Activated CD4-positive, alpha-beta T cell treated with anti-CD3 and anti-CD28 coated beads for 24 hours (primary cell): ENCODE measurements at regions not wholly inside any gene's neighbourhood (a gene's known extent, or its start where the extent isn't known, plus 50 kb on each side); places are given as distances from the start of the nearest gene placed in this dataset.
A peak's percentile ranks its signal among the peaks of the same experiment; 100 is the strongest.
"Not testable (repeated sequence)": the region's sequence is repeated elsewhere in the genome, so short reads cannot be mapped to it uniquely, and the experiment has no call there.

Experiments
- DNase-seq, 2 donors: peaks; one replicate each; pipeline ENCODE4 v3.0.0-alpha.2; 2020; ENCODE audit warnings: low read depth in 2 of 2

DNA sequence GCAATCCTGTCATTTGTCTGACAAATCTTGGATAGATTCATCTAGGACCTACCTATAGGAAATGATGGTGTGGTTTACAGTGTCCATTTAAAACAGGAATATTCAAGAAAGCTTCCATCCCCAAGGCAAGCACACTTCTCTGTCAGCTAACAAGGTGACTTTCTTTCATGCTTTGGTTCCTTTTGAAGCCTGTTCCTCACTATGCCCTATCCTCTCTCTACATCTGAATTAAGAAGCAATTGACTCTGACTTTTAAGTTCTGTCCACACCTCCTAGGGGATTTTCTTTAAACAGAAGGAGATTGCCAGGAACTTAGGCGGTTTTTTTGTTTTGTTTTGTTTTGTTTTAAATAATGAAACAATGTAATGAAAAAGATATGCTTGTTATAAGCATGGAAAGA is 1181.4 kb upstream of the TENM3 start:
- DNase-seq, result no peak

DNA sequence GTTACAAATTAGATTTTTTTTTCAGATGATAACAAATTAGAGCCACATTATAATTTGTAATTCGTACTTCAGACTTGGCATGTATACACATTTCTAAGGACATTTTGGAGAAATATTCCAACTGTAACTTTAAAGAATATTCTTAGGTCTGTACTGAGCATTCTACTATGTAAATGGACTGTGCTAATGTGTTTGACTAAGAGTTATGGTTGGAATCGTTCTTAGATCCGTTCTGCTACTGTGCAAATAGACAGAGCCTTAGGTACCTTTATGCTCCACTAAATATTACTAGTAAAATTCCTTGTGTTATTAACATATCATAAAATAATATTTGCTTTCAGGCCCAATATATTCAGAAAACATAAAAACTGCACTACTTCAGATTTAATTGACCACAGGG is 1180.0 kb upstream of the TENM3 start:
- no peak for DNase-seq

DNA sequence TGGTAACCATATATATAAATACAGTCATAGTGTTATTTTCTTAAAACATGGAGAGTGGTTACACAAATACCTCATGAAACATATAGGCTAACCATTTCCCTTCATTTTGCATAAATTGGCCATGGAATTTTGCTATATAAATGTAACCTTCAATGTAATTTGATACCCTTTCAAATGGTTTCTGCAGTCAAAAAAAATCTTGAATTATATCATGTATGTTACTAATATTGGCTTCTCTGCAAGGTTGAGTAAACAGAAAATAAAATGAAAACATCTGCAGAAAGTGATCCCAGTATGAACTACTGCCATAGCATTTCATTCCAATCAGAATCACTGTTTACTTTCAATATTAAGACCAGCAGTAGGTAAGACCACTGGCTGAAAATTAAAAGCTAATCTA is 1165.9 kb upstream of the TENM3 start:
- no peak for DNase-seq

DNA sequence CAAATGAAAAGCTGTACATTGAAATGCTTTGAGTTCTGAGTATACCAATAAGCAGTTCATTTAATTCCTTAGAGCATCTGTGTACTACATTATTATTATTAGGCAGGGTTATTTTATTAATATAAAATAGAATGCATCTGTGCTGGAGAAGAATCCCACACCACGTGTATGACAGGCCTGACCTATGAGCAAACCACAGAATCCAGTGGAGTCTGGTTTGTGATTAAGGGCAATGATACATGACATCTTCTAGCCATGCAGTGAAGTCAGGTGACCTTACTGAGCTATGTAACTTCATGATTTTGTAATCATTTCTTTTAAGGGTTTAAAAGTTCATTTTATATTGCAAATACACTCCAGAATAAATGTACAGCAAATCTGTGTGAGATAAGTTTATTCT is 1165.0 kb upstream of the TENM3 start:
- DNase-seq, result no peak

DNA sequence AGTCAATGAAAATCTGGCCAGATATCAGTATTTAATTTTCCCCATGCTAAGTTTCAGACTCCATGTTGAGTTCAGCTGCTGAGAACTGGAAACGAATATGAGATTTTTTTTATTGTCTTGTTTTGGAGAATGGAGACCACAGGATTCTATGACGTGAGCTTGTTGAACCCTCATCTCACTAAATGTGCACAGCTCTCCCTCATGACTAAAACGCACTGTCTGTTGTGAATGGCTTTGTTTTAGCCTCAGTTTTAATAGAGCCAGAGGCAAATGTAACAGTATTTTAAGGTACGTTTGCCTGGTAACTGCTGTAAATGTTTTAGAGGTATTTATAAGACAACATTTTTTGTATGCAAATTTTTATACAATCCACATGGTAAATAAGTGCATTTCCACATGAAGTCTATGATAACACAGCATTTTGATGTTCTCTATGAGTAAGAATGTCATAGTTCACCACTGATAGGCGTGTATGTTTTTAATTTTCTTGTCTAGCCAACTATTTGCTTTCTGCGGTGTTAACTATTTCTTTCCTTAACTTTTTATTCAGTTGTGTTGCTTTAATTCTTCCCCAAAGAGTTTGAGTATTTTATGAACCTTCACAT is 1159.3 kb upstream of the TENM3 start:
- no peak for DNase-seq

DNA sequence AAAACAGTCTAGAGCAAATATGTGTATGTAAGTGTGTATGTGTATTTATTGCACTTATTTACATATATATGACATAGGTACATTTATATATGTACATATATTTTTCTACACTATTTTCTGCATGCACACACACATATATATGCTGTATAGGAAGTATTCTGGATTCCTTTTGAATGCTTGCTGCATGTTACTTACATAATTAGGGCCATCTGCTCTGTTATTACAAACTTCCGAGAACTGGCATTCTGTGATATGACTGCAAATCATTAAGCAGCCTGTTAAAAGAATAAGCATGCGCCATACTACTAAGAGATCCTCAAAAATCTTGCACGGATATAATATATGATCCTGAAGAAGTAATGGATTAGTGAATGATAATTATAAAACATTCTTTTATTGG is 1157.6 kb upstream of the TENM3 start:
- DNase-seq, result no peak

DNA sequence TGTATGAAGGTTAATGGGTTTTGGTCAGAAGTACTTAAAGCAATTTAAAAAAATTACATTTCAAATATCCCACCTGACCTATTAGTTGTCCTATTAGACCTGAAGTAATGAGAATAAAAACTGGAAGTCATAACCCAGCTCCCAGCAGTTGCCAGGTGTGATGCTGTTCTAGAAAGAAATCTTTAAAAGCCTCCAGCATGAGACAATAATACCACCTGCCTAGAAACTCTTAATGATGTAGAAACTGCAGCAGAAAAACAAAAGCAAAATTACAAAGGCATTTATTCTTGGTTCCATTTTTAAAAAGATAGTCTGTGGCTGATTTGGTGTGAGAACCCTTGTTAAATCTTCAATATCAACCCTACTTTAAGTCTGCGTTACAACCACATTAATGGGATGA is 1137.7 kb upstream of the TENM3 start:
- no peak for DNase-seq

DNA sequence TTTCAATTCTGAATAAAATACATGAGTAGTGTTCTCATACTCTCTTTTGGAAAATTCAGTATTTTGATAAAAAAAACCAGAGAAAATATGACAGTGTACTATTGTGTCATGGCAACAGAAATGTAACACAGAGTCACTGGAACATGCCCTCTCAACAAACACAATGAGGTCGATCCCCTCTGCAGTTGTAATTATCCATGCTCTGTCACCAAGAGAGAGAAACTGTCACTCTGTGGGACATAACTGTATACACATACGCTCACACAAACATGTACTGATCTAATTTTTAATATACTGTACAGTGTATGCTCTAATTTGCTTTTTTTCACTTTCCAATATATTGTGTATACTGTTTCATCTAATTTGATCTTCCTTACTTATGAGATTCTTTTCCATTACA is 1136.8 kb upstream of the TENM3 start:
- DNase-seq, result no peak

DNA sequence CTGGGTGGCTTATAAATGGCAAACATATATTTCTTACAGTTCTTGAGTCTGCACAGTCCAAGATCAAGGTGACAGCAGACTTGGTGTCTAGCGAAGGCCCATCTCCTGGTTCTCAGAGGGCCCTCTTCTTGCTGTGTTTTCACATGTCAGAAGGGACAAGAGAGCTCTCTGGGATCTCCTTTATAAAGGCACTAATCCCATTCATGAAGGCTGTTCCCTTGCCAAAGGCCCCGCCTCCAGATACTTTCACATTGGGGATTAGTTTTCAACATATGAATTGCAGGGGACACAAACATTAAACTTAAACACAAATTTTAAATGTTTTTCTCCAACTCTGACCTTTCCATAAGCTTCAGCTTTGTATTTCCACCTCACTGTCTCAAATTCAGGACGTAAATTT is 1135.0 kb upstream of the TENM3 start:
- no peak for DNase-seq

DNA sequence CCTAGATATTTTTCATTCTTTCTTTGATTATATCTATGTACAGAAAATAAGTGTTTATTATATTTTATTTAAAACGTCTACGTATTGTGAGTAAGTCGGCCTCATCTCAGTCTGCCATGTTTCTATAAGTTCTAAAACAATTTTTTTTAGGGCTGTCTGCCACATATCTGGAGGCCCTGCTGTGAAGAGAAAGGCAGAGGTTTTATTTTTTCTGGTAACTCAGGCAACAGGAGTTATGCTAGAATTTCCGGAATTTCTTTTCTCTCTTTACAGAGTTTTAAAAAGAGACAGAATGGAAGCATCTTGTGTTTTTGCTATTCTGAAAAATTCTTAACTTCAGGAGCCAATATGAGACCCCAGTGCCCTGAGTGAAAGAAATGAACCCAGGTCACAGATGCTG is 1124.0 kb upstream of the TENM3 start:
- no peak for DNase-seq

DNA sequence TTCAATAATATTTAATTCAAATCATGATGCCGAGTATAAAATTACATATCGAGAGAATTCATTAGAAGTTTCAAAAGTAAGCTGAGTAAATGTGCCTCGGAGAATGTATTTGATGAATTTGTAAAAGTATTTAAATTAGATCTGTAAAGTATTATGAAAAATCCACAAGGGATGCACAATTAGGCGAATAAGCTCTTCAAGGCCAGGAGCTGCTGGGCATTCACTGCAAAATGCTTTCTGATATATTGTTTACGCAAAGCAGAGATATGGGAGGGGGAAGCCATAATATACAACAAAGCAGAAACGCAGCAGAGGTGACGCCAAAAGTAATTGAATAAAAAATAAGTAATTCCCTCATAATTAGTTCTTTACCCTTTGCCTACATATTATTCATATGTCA is 1121.5 kb upstream of the TENM3 start:
- DNase-seq, result no peak

DNA sequence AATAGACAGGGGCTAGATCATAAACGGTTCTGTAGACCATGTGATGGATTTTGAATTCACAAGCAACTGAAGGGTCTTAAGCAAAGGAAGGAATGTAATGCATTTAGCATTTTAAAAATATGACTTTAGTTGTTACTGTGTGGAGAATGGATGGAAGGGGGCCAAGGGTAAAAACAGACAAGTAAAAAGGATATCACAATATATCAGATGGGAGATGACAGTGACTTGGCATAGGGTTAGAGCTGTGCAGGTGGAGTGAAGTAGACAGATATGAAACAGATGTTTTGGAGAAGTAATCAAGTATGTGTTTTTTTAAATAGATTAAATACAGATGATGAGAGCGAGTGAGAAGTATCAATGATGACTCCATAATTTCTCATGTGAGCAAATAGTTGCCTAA is 1116.0 kb upstream of the TENM3 start:
- DNase-seq, result no peak

DNA sequence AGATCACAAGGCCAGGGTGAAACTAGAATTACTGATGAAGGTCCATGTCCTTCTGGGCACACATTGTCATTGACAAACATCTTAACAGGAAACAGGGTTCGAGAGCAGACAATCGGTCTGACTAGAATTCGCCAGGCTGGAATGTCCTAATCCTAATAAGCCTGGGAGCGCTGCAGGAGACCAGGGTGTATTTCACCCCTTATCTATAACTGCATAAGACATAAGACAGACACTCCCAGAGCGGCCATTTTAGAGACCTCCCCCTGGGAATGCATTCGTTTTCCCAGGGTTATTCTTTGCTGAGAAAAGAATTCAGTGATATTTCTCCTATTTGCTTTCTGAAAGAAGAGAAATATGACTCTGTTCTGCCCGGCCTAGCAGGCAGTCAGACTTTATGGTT is 1112.9 kb upstream of the TENM3 start:
- not testable (repeated sequence) for DNase-seq

DNA sequence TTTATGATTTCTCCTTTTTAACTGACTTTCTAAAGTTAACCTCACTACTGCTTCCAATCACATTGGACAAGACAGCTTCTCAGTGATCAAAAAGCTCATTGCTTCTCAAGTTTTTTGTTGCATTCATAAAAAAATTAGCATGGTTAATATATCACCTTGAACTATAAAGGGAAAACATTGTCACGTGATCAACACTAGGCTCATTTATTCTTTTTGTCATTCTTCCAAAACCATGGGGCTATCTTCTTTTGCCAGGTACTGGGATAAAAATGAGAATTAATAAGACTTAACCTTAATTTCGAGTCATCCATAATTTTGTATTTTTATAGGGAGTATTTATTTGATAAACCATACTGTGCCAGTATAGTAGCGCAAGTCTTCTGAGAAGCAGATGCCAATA is 1105.9 kb upstream of the TENM3 start:
- no peak for DNase-seq

DNA sequence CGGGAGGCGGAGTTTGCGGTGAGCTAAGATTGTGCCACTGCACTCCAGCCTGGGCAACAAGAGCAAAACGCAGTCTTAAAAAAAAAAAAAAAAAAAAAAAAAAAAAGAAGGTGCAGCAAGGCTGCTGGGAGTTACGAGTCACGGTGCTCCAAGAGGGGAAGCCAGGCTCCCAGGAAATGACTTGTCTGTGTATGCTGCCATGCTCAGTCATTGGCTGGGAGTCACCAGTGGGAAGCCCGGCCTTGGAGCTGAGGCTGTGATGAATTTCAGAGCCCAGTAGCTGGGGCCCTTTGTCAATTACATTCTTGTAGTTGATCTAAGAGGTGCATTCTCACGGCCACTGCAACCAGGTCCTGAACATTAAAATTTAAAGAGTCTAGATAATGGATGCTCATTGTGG is 1105.1 kb upstream of the TENM3 start:
- no peak for DNase-seq

DNA sequence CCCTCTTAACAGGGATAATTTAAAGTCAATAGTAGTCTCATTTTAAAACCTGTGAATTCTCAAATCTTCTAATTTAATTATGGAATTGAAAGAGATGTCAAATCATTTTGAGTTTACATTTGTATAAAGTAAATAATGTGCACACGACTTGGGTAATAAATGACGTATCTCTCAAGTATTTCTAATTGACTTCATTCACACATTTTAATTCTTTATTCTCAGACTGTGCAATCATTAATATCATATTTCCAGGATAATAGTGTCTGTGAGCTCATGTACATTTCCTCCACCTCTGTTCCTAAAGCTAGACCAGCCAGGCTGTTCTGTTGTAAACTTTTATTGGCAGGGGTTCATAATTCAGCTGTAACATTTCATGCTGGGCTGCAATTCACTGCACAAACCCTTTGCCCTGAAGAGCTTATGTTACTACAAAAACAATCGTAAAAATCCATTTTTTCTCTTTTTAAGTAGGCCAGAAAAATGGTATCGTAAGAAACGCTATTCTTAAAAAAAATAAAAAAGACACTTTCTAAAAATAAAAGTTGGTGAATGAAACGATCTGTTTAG is 1103.1 kb upstream of the TENM3 start:
- no peak for DNase-seq

DNA sequence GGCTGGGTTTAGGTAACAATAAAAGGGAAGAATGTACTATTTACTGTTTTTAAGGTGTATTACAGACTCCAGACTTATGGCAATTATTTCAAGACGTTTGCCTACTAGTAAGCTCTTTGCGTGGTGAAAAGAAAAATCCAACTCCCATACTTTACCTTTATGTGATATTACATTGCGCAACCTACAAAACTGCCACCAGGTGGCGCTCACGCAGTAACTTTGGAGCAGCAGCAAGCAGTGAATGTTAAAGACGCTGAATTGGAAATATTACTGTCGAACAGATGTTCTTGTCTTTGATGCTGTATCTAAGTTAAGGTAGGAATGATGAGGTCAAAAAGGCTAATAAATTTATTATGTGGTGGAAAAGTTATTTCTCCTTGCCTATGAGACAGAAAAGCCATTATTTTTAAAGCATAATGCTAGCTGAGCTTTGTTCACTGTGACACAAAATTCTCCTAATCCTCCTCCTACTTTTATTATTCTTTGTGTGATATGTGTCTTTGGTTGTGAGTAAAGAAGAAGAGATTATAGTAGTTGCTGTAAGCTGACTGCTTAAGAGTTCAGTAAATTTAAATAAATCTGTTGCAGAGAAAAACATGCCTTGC is 1099.8 kb upstream of the TENM3 start:
- DNase-seq, result peak; percentile 43 to 55

DNA sequence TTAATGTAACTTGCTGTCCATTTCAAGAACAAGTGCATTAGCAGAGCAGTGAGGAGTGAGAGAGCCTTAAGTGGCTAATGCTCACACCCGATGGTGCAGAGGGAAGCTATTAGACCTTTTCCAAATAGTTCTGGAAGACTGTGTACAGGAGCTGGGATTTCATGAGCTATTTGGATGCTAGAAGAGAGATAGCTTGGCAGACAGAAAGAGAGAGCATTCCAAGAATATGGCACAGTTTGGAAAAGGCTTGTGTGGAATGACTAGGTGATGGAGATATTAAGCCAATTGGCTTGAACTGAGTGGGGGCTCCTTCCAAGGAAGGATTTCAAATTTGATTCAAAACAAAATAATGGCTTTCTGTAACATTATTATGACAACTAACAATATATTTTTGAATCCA is 1097.2 kb upstream of the TENM3 start:
- no peak for DNase-seq

DNA sequence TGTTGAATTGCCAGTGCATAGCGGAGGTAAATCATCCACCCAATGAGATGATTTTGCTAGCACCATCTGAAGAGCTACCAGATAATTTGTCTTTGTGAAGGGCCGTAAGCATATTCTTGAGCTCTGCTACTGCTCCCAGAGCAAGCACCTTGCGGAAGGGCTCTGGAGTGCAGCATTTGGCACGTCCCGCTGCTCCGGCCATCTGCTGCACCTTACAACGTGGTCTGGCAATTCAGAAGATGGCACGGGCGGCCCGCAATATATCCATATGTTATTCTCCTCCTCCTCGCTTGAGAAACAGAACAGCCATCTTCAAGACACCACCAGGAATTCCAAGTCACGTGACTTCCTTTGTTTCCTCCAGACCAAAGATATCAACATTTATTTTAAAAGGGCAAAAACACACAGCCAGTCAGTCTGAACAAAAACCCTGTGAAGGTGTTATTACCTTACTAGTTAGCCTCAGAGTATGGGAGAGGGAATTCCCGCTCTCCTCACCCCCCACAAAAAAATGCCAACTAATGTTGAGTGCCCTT is 1095.7 kb upstream of the TENM3 start:
- no peak for DNase-seq

DNA sequence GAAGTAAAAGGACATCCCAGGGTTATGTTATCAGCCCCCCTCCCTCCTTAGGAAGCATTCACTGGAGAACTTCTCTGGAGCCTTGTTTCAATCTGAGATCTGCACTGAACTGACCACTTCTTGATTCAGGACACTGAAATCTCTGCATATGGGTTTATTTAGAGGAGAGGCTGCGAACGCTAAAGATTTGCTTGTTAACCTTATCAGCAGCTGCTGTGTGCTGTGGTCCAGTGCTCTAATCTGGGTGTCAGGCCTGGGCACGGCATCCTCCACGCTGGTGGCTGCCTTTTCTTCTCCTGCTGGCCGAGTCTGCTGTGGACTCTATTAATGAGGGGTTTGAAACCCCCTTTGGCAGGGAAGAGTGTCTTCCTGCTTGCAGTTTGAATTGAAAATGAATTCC is 1094.7 kb upstream of the TENM3 start:
- no peak for DNase-seq

DNA sequence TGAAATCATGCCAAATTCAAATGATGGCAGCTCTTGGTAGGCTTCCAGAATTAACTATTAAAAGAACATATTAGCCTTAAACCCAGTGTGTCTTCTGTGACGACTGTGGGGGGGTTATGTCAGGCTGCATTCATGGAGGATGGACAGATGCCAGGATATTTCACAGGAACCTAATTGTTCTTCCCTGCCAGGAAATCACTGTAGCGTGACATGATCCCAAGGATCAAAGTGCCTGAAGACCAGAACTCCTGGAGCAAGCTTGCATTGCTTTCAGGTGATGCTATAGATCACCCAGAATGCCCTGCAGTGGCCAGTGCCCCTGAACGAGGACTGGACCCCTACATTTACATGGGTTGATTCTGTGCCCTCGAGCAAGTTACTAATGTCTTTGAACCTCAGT is 1093.0 kb upstream of the TENM3 start:
- DNase-seq, result no peak

DNA sequence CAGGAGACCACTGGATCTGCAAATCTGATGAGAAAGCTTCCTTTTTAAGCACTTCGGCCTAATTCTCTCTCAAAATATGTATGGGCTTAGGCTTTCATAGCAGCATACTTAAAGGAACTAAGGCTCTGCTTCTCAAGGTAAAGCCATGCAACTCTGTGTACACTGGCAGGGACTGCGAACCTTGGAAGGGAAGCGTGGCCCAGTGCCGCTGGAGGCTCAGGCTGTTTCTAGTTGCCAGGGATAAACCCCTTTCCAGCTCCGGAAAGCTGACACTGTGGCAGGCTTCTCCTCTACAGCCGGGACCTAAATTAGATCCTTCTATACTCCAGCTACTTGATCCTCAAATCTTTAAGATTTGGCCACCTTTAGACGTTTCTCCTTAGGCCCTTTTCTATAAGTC is 1091.3 kb upstream of the TENM3 start:
- no peak for DNase-seq

DNA sequence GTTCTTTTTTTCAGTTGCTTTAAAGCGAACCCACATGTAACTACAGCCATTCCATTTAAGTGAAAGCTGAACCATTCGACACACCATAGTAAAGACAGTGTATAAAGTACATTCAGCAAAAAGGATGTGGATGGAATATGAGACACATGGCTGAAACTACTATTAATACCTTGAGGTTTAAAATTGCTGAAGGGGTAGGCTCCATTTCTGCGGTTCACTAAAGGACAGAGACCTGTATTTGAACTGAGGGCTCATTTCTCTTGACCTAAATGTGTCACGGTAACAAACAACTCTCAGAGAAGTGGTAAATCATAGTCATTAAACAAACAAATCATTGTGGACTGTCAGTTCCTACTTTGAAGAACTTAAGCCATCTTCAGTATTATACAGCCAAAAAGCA is 1085.6 kb upstream of the TENM3 start:
- no peak for DNase-seq

DNA sequence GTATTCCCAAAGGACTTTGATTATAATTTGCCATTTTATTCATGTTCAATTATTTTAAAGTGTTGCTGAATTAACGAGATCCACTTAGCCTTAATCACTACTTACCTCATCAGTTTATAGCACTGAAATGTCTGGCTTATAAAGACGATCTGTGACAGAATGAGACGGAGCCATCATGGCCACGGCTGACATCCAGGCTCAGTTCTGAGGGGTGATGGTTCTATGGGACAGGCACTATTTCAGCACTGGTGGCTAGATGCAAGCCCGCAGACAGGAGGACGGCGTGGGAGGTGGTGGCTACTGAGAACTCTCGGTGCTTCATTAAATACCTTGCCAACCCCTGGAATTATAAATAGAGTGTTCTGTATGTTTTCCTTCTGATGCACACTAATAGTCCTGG is 1084.2 kb upstream of the TENM3 start:
- DNase-seq, result no peak
